Pancreas (tissue), 10 donors: ENCODE measurements at regions not wholly inside any gene's neighbourhood (a gene's known extent, or its start where the extent isn't known, plus 50 kb on each side); places are given as distances from the start of the nearest gene placed in this dataset.
"Not testable (repeated sequence)": the region's sequence is repeated elsewhere in the genome, so short reads cannot be mapped to it uniquely, and the experiment has no call there.

ENCODE experiments used
- ATAC-seq, 4 donors: fragments of 200-7000 bp; cut with Tn5 transposase; one replicate each; pipeline versions ENCODE4 v1.8.0 to v1.9.1; 2020; ENCODE audit warnings: mild to moderate bottlenecking in 4 of 4, moderate library complexity in 4 of 4
- DNase-seq, 6 donors: peaks; one replicate each; pipeline ENCODE4 v3.0.0-alpha.2; 2020
- FAIRE-seq: peaks from 2 replicates; lab custom pipeline; 2012; peaks lifted over from hg19 to GRCh38; lab: Jason Lieb, UNC
- H3K27ac ChIP-seq, 4 donors: fragments of 200-600 bp; sonication (generic); 1 replicate in 3 of 4; 2 replicates in 1 of 4; pipeline versions ENCODE4 v1.5.0 to v1.8.0; 2020
- H3K27me3 ChIP-seq, 4 donors: fragments of 200-600 bp; one replicate each; pipeline ENCODE4 v1.8.0; 2021
- H3K36me3 ChIP-seq, 3 donors: fragments of 200-600 bp; sonication (generic) in 1 of 3; one replicate each; pipeline versions ENCODE4 v1.5.0 to v1.8.0; 2020 to 2021
- H3K4me1 ChIP-seq, 3 donors: fragments of 200-600 bp; one replicate each; pipeline ENCODE4 v1.8.0; 2021
- H3K4me3 ChIP-seq, 4 donors: fragments of 200-600 bp; sonication (generic) in 2 of 4; one replicate each; pipeline versions ENCODE4 v1.5.0 to v1.8.0; 2020 to 2021
- H3K9me3 ChIP-seq, 4 donors: fragments of 200-600 bp; one replicate each; pipeline ENCODE4 v1.8.0; 2021
- WGBS, 2 donors: extraction: QIAGEN DNeasy Blood & Tissue Kit; methylation state at CpG; one replicate each; pipeline ENCODE4 v1.1.7; 2013; 5-methylcytosine and 5-hydroxymethylcytosine counted together
- intact Hi-C, 3 donors: fragments of 100-400 bp; cut with DNase I; formaldehyde crosslinking; loops; one replicate each; pipeline versions ENCODE4 v1.11.1 to v1.14.2; 2022
- TF ChIP-seq, protein P1 (sequence below), 4 donors: fragments of 200-600 bp; sonication (generic) in 3 of 4; IDR thresholded peaks; one replicate each; pipeline versions ENCODE4 v1.5.0 to v1.8.0; 2021; ENCODE audit warnings: antibody characterized with exemption in 4 of 4
- donor health status: healthy with polysubstance abuse.
- donor health status: DM: no; HTN: no; CAD: no; lungs with moderate emphysema.
- donor health status: DM: no; HTN: no; CAD: no.
- donor health status: control.
- donor health status: control.
- donor health status: Bipolar disorder and iron deficiency.
- donor health status: DM: yes; HTN: yes; CAD: no.
- donor health status: DM: no; HTN: no; CAD: no.
- donor health status: DM: no; HTN: no; CAD: no.
- donor health status: DM: yes; HTN: yes; CAD: no.

- ATAC-seq (no peak), DNase-seq (no peak), FAIRE-seq (no peak)
- Histone ChIP-seq H3K4me3 (no peak overlapping the region), H3K27ac (no peak overlapping the region), H3K4me1 (no peaks in the 10 kb centered on the region), H3K9me3 (no peaks in the 10 kb centered on the region), H3K36me3 (no peaks in the 10 kb centered on the region), H3K27me3 (no peaks in the 10 kb centered on the region)
- WGBS, 2 donors: 46 to 51% methylated on average over 5 of the region's 5 CpGs
- TF ChIP-seq, protein P1, sequence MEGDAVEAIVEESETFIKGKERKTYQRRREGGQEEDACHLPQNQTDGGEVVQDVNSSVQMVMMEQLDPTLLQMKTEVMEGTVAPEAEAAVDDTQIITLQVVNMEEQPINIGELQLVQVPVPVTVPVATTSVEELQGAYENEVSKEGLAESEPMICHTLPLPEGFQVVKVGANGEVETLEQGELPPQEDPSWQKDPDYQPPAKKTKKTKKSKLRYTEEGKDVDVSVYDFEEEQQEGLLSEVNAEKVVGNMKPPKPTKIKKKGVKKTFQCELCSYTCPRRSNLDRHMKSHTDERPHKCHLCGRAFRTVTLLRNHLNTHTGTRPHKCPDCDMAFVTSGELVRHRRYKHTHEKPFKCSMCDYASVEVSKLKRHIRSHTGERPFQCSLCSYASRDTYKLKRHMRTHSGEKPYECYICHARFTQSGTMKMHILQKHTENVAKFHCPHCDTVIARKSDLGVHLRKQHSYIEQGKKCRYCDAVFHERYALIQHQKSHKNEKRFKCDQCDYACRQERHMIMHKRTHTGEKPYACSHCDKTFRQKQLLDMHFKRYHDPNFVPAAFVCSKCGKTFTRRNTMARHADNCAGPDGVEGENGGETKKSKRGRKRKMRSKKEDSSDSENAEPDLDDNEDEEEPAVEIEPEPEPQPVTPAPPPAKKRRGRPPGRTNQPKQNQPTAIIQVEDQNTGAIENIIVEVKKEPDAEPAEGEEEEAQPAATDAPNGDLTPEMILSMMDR (IDR thresholded peaks at IDR 0.05): no peak
- intact Hi-C loops: no loop called here
Observed at GRCh38 chr3:127045435-127046045, 62.6 kb downstream of the PLXNA1 start.

DNA sequence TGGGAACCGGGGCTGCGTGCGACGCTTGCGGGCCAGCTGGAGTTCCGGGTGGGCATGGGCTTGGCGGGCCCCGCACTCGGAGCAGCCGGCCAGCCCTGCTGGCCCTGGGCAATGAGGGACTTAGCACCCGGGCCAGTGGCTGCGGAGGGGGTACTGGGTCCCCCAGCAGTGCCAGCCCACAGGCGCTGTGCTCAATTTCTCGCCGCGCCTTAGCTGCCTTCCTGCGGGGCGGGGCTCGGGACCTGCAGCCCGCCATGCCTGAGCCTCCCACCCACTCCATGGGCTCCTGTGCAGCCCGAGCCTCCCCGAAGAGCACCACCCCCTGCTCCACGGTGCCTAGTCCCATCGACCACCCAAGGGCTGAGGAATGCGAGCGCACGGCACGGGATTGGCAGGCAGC lies 63.8 kb downstream of the PLXNA1 start:
- H3K27ac ChIP-seq, H3K36me3 ChIP-seq, intact Hi-C loops, ATAC-seq, H3K4me1 ChIP-seq, H3K27me3 ChIP-seq, FAIRE-seq, H3K9me3 ChIP-seq, H3K4me3 ChIP-seq: not testable (repeated sequence)
- peak in 3 of 6 donors; percentile 8 to 37 (median 36) for DNase-seq
- 89 to 92% methylated on average over 19 to 28 of the region's 28 CpGs for WGBS, 2 donors

DNA sequence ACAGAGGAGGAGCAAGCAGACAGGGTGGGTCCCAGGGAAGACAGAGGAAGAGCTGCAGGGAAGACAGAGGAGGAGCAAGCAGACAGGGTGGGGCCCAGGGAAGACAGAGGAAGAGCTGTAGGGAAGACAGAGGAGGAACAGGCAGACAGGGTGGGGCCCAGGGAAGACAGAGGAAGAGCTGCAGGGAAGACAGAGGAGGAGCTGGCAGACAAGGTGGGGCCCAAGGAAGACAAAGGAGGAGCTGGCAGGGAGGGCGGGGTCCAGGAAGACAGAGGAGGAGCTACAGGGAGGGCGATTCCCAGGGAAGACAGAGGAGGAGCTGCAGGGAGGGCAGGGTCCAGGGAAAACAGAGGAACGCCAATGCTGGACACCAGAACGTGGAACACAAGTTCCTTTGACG lies 66.5 kb downstream of the PLXNA1 start:
- no peaks in the 10 kb centered on the region for H3K9me3 ChIP-seq
- ATAC-seq (no peak), DNase-seq (no peak), FAIRE-seq (no peak)
- TF ChIP-seq, protein P1 (IDR thresholded peaks at IDR 0.05): no peak
- intact Hi-C loops: no loop called here
- no peaks in the 10 kb centered on the region for H3K4me1 ChIP-seq
- no peaks in the 10 kb centered on the region for H3K27me3 ChIP-seq
- no peaks in the 10 kb centered on the region for H3K36me3 ChIP-seq
- 78 to 80% methylated on average over 5 of the region's 5 CpGs for WGBS, 2 donors
- H3K4me3 ChIP-seq: no peak overlapping the region
- H3K27ac ChIP-seq: no peak overlapping the region

- DNase-seq (peak in 1 of 6 donors; percentile 30), FAIRE-seq (no peak), ATAC-seq (no peak)
- Histone ChIP-seq H3K4me1 (no peaks in the 10 kb centered on the region), H3K4me3 (no peak overlapping the region), H3K27ac (no peak overlapping the region), H3K9me3 (no peaks in the 10 kb centered on the region), H3K36me3 (no peaks in the 10 kb centered on the region), H3K27me3 (no peaks in the 10 kb centered on the region)
- WGBS, 2 donors: 55 to 72% methylated on average over 7 of the region's 7 CpGs
- TF ChIP-seq, protein P1 (IDR thresholded peaks at IDR 0.05): no peak
- intact Hi-C loops: no loop called here
Observed at GRCh38 chr3:127050733-127051132, 67.8 kb downstream of the PLXNA1 start.

DNA sequence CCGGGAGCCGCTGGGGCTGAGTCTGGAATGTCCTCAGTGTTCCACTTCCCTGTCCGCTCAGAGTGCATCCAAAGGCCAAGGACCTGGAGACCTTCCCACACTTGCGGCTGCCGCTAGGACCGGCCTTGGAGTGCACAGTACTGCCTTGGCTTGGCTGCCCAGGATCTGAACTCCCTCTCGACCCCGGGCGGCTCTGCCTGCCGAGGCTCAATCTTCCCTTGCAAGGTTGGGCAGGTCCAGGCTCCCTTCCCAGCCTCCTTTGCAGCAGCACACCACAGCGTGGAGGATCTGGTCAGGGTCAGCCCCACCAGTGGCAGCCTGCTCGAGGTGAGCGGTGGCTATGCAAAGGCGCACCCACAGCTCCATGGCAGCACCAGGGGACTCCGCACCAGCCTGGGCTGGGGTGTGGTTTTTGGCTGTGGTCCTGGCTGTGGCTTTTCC lies 69.2 kb downstream of the PLXNA1 start:
- no peaks in the 10 kb centered on the region for H3K4me1 ChIP-seq
- H3K9me3 ChIP-seq: no peaks in the 10 kb centered on the region
- TF ChIP-seq, protein P1 (IDR thresholded peaks at IDR 0.05): no peak
- 60 to 63% methylated on average over 11 to 15 of the region's 15 CpGs for WGBS, 2 donors
- ATAC-seq: peak in 3 of 4 donors; percentile 38 to 80 (median 78)
- intact Hi-C loops: no loop called here
- H3K4me3 ChIP-seq: no peak overlapping the region
- H3K27ac ChIP-seq: no peak overlapping the region
- H3K36me3 ChIP-seq: no peaks in the 10 kb centered on the region
- peak in 2 of 6 donors; percentile 52 to 55 for DNase-seq
- no peak for FAIRE-seq
- no peaks in the 10 kb centered on the region for H3K27me3 ChIP-seq
